Nephron (organoid): ENCODE measurements at regions not wholly inside any gene's neighbourhood (a gene's known extent, or its start where the extent isn't known, plus 50 kb on each side); places are given as distances from the start of the nearest gene placed in this dataset.

Experiments
- H3K27ac Mint-ChIP-seq, 3 experiments: 2 replicates each; pipeline ENCODE4 v1.8.0; 2020; ENCODE audit warnings: mixed read lengths in 3 of 3, mild to moderate bottlenecking in 2 of 3, moderate library complexity in 1 of 3
- H3K27me3 Mint-ChIP-seq: 2 replicates; pipeline ENCODE4 v1.8.0; 2021; ENCODE audit warnings: low read depth, mild to moderate bottlenecking, moderate library complexity, mixed read lengths
- H3K36me3 Mint-ChIP-seq: 2 replicates; pipeline ENCODE4 v1.8.0; 2020; ENCODE audit warnings: low read depth, mixed read lengths
- H3K4me1 Mint-ChIP-seq: 2 replicates; pipeline ENCODE4 v1.8.0; 2020; ENCODE audit warnings: mixed read lengths
- H3K4me3 Mint-ChIP-seq, 3 experiments: 2 replicates each; pipeline ENCODE4 v1.8.0; 2020; ENCODE audit warnings: mild to moderate bottlenecking in 3 of 3, mixed read lengths in 3 of 3, moderate library complexity in 2 of 3
- H3K9me3 Mint-ChIP-seq: 2 replicates; pipeline ENCODE4 v1.8.0; 2020; ENCODE audit warnings: mixed read lengths
- TF ChIP-seq, protein P1 (sequence below), 3 experiments: fragments of 200-600 bp; sonication (generic); IDR thresholded peaks; one replicate each; pipeline ENCODE4 v1.5.0; 2021; ENCODE audit warnings: antibody characterized with exemption in 3 of 3; ENCODE audit not compliant: unreplicated experiment in 3 of 3

DNA sequence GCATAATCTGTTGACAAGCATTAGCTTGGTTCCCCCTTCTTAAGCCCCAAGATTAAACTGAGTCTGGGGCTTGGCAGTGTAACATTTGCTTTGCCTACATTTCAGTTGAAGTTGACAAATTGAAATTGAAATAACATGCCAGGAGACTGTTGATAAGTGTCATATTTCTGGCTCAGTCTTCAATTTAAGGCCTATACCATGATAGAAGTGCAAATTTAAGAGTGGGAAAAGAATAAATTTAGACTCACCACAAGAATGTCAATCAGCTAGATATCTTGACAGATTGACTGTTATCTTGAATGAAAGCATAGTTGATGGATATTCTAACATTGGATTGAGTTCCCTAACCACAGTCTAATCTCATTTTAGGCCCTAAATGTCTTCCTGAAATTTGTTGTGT is 117.6 kb downstream of the MAGEB17 start:
- peaks cover 6% of the 10 kb centered on the region for H3K36me3 Mint-ChIP-seq
- no peak overlapping the region for H3K27ac Mint-ChIP-seq
- H3K27me3 Mint-ChIP-seq, result peaks cover 5% of the 10 kb centered on the region
- H3K9me3 Mint-ChIP-seq, result no peaks in the 10 kb centered on the region
- TF ChIP-seq, protein P1, sequence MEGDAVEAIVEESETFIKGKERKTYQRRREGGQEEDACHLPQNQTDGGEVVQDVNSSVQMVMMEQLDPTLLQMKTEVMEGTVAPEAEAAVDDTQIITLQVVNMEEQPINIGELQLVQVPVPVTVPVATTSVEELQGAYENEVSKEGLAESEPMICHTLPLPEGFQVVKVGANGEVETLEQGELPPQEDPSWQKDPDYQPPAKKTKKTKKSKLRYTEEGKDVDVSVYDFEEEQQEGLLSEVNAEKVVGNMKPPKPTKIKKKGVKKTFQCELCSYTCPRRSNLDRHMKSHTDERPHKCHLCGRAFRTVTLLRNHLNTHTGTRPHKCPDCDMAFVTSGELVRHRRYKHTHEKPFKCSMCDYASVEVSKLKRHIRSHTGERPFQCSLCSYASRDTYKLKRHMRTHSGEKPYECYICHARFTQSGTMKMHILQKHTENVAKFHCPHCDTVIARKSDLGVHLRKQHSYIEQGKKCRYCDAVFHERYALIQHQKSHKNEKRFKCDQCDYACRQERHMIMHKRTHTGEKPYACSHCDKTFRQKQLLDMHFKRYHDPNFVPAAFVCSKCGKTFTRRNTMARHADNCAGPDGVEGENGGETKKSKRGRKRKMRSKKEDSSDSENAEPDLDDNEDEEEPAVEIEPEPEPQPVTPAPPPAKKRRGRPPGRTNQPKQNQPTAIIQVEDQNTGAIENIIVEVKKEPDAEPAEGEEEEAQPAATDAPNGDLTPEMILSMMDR (IDR thresholded peaks at IDR 0.05; ENCODE audit: unreplicated experiment in 3 of 3), result no peak
- H3K4me3 Mint-ChIP-seq, result no peak overlapping the region
- no peaks in the 10 kb centered on the region for H3K4me1 Mint-ChIP-seq

DNA sequence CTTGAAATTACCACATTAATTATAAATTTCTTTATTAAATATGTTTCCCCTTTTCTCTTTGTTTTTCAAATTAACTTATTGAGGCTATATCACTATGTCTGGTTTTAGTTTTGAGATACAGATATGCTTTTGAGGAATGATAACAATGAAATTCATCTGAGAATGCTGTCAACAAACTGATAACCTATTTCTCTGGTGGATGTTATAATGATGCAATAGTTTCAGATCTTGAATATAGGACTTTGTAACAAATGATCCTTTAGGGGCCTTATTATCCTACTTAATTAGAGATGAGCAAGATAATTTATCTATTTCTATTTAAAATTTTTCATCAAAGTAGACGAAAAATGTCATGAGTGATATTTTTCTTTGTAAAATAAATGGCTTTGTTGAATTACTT is 123.7 kb downstream of the MAGEB17 start:
- Mint-ChIP-seq H3K27ac (no peak overlapping the region), H3K4me1 (no peaks in the 10 kb centered on the region), H3K36me3 (no peaks in the 10 kb centered on the region), H3K9me3 (no peaks in the 10 kb centered on the region), H3K4me3 (no peak overlapping the region), H3K27me3 (no peaks in the 10 kb centered on the region)
- TF ChIP-seq, protein P1 (IDR thresholded peaks at IDR 0.05; ENCODE audit: unreplicated experiment in 3 of 3), result no peak

DNA sequence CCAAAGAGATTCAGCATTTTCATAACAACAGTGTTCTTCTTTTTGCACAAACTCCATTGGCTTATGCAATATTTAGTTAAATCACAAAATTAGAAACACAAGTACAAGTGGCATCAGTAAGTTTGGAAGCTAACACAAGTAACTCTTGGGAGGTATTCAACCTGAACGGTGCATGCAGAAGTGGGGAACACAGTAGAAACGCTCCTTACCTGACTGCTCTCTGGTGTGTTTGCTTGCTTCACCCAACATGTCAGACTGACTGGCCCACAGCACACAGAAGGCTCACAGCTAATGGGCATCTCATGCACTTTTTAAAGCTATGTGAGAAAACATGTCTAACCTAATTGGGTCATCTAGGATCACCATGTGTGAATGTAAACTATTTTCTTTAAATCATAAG is 133.6 kb downstream of the MAGEB17 start:
- Mint-ChIP-seq H3K4me3 (no peak overlapping the region), H3K9me3 (no peaks in the 10 kb centered on the region), H3K4me1 (no peaks in the 10 kb centered on the region), H3K27ac (no peak overlapping the region), H3K27me3 (no peaks in the 10 kb centered on the region), H3K36me3 (no peaks in the 10 kb centered on the region)
- TF ChIP-seq, protein P1 (IDR thresholded peaks at IDR 0.05; ENCODE audit: unreplicated experiment in 3 of 3), result no peak

DNA sequence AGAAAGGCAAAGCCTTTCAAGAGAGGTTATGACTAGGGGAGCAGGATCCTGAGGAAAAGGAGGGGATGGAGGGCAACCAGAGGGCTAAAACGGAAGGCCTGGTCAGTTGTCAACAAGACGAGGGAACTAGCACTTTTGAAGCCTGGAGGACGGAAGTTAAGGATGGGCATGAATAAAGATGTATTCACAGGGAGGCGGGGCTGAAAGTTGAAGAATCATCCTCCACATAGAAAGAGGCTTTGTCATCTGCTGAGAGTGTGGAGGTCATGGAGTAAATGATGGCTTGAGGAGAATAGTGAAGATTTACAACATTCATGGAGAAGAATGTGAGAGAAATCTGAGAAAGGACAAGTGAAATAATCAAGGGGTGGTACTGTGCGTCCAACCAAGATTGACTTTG is 137.5 kb downstream of the MAGEB17 start:
- no peak overlapping the region for H3K27ac Mint-ChIP-seq
- H3K4me1 Mint-ChIP-seq, result no peaks in the 10 kb centered on the region
- no peaks in the 10 kb centered on the region for H3K36me3 Mint-ChIP-seq
- H3K27me3 Mint-ChIP-seq, result no peaks in the 10 kb centered on the region
- no peak overlapping the region for H3K4me3 Mint-ChIP-seq
- H3K9me3 Mint-ChIP-seq, result no peaks in the 10 kb centered on the region
- TF ChIP-seq, protein P1 (IDR thresholded peaks at IDR 0.05; ENCODE audit: unreplicated experiment in 3 of 3), result no peak

DNA sequence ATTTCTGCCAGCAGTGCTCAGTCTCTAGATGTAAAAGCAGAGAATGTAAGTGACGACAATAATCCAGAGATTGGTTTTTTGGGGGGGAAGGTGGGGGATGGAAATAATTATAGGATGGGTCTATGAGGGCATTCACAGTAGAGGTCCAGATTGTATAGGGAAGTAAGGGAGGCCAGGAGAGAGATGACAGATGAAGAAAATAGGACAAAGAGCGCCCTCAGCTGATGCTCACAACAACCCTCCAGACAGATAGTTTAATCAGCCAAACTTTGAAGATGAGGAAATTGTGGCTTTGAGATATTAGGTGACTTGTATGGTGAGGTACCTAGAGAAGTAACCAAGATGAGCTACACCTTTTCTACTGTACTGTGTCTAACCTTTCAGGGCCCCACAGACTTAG is 137.9 kb downstream of the MAGEB17 start:
- no peaks in the 10 kb centered on the region for H3K27me3 Mint-ChIP-seq
- H3K9me3 Mint-ChIP-seq, result no peaks in the 10 kb centered on the region
- no peaks in the 10 kb centered on the region for H3K4me1 Mint-ChIP-seq
- H3K27ac Mint-ChIP-seq, result no peak overlapping the region
- no peak overlapping the region for H3K4me3 Mint-ChIP-seq
- no peaks in the 10 kb centered on the region for H3K36me3 Mint-ChIP-seq
- TF ChIP-seq, protein P1 (IDR thresholded peaks at IDR 0.05; ENCODE audit: unreplicated experiment in 3 of 3), result no peak

DNA sequence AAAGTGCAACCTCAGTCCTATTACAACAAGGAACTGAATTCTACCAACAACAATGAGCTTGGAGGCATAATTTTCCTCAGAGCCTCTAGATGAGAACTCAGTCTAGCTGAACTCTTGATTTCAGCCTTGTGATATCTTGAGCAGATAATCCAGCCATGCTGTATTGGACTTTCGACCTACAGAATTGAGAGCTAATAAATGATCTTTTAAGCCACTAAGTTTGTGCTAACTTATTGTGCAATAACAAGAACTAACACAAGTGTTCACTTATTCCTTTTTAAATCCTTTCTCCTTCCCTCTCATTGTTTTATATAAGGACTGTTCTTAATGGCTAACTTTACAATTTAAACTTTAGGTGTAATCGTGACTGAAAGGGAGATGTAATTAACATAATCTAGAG is 140.7 kb downstream of the MAGEB17 start:
- TF ChIP-seq, protein P1 (IDR thresholded peaks at IDR 0.05; ENCODE audit: unreplicated experiment in 3 of 3), result no peak
- Mint-ChIP-seq H3K36me3 (no peaks in the 10 kb centered on the region), H3K27me3 (peaks cover 4% of the 10 kb centered on the region), H3K4me3 (no peak overlapping the region), H3K27ac (peak overlapping the region in 1 of 3 experiments; percentile 6), H3K4me1 (no peaks in the 10 kb centered on the region), H3K9me3 (no peaks in the 10 kb centered on the region)
